Putamen (tissue), 1 donor: ENCODE measurements at regions not wholly inside any gene's neighbourhood (a gene's known extent, or its start where the extent isn't known, plus 50 kb on each side); places are given as distances from the start of the nearest gene placed in this dataset.

Source experiments
- DNase-seq: peaks from one replicate; pipeline ENCODE4 v3.0.0-alpha.2; 2016; ENCODE audit warnings: low spot score

GRCh38 chr5:93275376-93275775 lies 305.6 kb downstream of the NR2F1-AS1 start:
- no peak for DNase-seq

- no peak for DNase-seq
Measured at GRCh38 chr5:93274291-93274690, 306.7 kb downstream of the NR2F1-AS1 start.

GRCh38 chr5:93273176-93273575 lies 307.8 kb downstream of the NR2F1-AS1 start:
- no peak for DNase-seq

- DNase-seq: no peak
Measured at GRCh38 chr5:93272108-93272507, 308.9 kb downstream of the NR2F1-AS1 start.

- no peak for DNase-seq
Measured at GRCh38 chr5:93267736-93268135, 313.3 kb downstream of the NR2F1-AS1 start.

GRCh38 chr5:93267276-93267675 lies 313.7 kb downstream of the NR2F1-AS1 start:
- DNase-seq: no peak

- DNase-seq: no peak
Measured at GRCh38 chr5:93257616-93258015, 323.4 kb downstream of the NR2F1-AS1 start.

- no peak for DNase-seq
Measured at GRCh38 chr5:93255796-93256195, 325.2 kb downstream of the NR2F1-AS1 start.

- DNase-seq: no peak
Measured at GRCh38 chr5:93252165-93252564, 328.9 kb downstream of the NR2F1-AS1 start.

GRCh38 chr5:93251347-93251746 lies 329.7 kb downstream of the NR2F1-AS1 start:
- no peak for DNase-seq

- no peak for DNase-seq
Measured at GRCh38 chr5:93250424-93250823, 330.6 kb downstream of the NR2F1-AS1 start.

- no peak for DNase-seq
Measured at GRCh38 chr5:93249651-93250289, 331.2 kb downstream of the NR2F1-AS1 start.

GRCh38 chr5:93247105-93247504 lies 333.9 kb downstream of the NR2F1-AS1 start:
- DNase-seq: no peak

GRCh38 chr5:93246090-93246855 lies 334.7 kb downstream of the NR2F1-AS1 start:
- peak; percentile 40 for DNase-seq

GRCh38 chr5:93245226-93245625 lies 335.8 kb downstream of the NR2F1-AS1 start:
- DNase-seq: no peak

GRCh38 chr5:93243481-93243880 lies 337.5 kb downstream of the NR2F1-AS1 start:
- no peak for DNase-seq

- no peak for DNase-seq
Measured at GRCh38 chr5:93240228-93240834, 340.7 kb downstream of the NR2F1-AS1 start.

GRCh38 chr5:93236807-93237421 lies 344.1 kb downstream of the NR2F1-AS1 start:
- DNase-seq: no peak

GRCh38 chr5:93235761-93236160 lies 345.3 kb downstream of the NR2F1-AS1 start:
- no peak for DNase-seq

- DNase-seq: no peak
Measured at GRCh38 chr5:93226202-93226735, 354.8 kb downstream of the NR2F1-AS1 start.

- peak; percentile 37 for DNase-seq
Measured at GRCh38 chr5:93225748-93226147, 355.3 kb downstream of the NR2F1-AS1 start.

GRCh38 chr5:93224624-93225023 lies 356.4 kb downstream of the NR2F1-AS1 start:
- no peak for DNase-seq
